MM.1S (cell line): ENCODE measurements at regions not wholly inside any gene's neighbourhood (a gene's known extent, or its start where the extent isn't known, plus 50 kb on each side); places are given as distances from the start of the nearest gene placed in this dataset.

Experiments
- DNase-seq: peaks from one replicate; pipeline ENCODE4 v3.0.0-alpha.2; 2015
- H2AFZ ChIP-seq: fragments of 300-600 bp; sonication (generic); 2 replicates; pipeline ENCODE4 v1.6.0; 2016; ENCODE audit warnings: antibody characterized with exemption, low read length
- H3F3A ChIP-seq: fragments of 300-600 bp; sonication (generic); 2 replicates; pipeline ENCODE4 v1.6.1; 2016; ENCODE audit warnings: mild to moderate bottlenecking, antibody characterized with exemption, low read length, moderate library complexity, mixed read lengths; ENCODE audit not compliant: insufficient read depth
- H3K27ac ChIP-seq: fragments of 300-600 bp; sonication (generic); 2 replicates; pipeline ENCODE4 v1.5.1; 2016; ENCODE audit warnings: mild to moderate bottlenecking, low read length
- H3K27me3 ChIP-seq: fragments of 300-600 bp; sonication (generic); replicated peaks from 2 replicates; pipeline ENCODE4 v1.6.0; 2016; ENCODE audit warnings: low read length; ENCODE audit not compliant: insufficient read depth
- H3K36me3 ChIP-seq: fragments of 300-600 bp; sonication (generic); replicated peaks from 2 replicates; pipeline ENCODE4 v1.6.1; 2016; ENCODE audit warnings: mild to moderate bottlenecking, low read length, mixed read lengths; ENCODE audit not compliant: insufficient read depth
- H3K4me1 ChIP-seq: fragments of 300-600 bp; sonication (generic); 2 replicates; pipeline ENCODE4 v1.6.1; 2016; ENCODE audit warnings: low read length, mixed read lengths
- H3K4me2 ChIP-seq: fragments of 300-600 bp; sonication (generic); 2 replicates; pipeline ENCODE4 v1.6.0; 2016; ENCODE audit warnings: low read depth, low read length
- H3K4me3 ChIP-seq: fragments of 300-600 bp; sonication (generic); 2 replicates; pipeline ENCODE4 v1.5.1; 2016; ENCODE audit warnings: low read length, mixed read lengths
- H3K79me2 ChIP-seq: fragments of 300-600 bp; sonication (generic); 2 replicates; pipeline ENCODE4 v1.6.1; 2016; ENCODE audit warnings: mixed run types, low read length, mixed read lengths
- H3K9ac ChIP-seq: fragments of 300-600 bp; sonication (generic); 2 replicates; pipeline ENCODE4 v1.6.1; 2016; ENCODE audit warnings: low read length, mixed read lengths
- H3K9me2 ChIP-seq: fragments of 300-600 bp; sonication (generic); replicated peaks from 2 replicates; pipeline ENCODE4 v1.6.1; 2016; ENCODE audit warnings: mild to moderate bottlenecking, low read length, mixed read lengths; ENCODE audit not compliant: insufficient read depth
- H3K9me3 ChIP-seq: fragments of 300-600 bp; sonication (generic); replicated peaks from 2 replicates; pipeline ENCODE4 v1.6.1; 2016; ENCODE audit warnings: mild to moderate bottlenecking, low read length, mixed read lengths; ENCODE audit not compliant: insufficient read depth
- H4K20me1 ChIP-seq: fragments of 300-600 bp; sonication (generic); 2 replicates; pipeline ENCODE4 v1.6.1; 2016; ENCODE audit warnings: mild to moderate bottlenecking, low read length, moderate library complexity, mixed read lengths; ENCODE audit not compliant: insufficient read depth
- CTCF ChIP-seq: fragments of 300-600 bp; sonication (generic); IDR thresholded peaks from 2 replicates; pipeline ENCODE4 v1.5.1; 2016; ENCODE audit warnings: antibody characterized with exemption, low read length, mixed read lengths
- EZH2 ChIP-seq: fragments of 300-600 bp; sonication (generic); optimal IDR thresholded peaks from 2 replicates; pipeline ENCODE3; 2017; ENCODE audit warnings: low read depth, mild to moderate bottlenecking, antibody characterized with exemption, low read length, mixed read lengths
- EZH2phosphoT487 ChIP-seq: fragments of 300-600 bp; sonication (generic); IDR thresholded peaks from 2 replicates; pipeline ENCODE4 v1.6.1; 2018; ENCODE audit warnings: antibody characterized with exemption, low read length

GRCh38 chr3:154060238-154061000 lies 60.8 kb upstream of the ARHGEF26 start:
- Histone ChIP-seq H3K27me3 (no peaks in the 10 kb centered on the region), H3F3A (no peaks in the 10 kb centered on the region), H3K27ac (no peak overlapping the region), H3K4me2 (no peak overlapping the region), H3K9ac (no peak overlapping the region), H3K9me2 (no peaks in the 10 kb centered on the region), H3K36me3 (no peaks in the 10 kb centered on the region), H3K9me3 (no peaks in the 10 kb centered on the region), H3K4me3 (no peak overlapping the region), H2AFZ (no peak overlapping the region), H3K4me1 (no peaks in the 10 kb centered on the region), H3K79me2 (no peaks in the 10 kb centered on the region), H4K20me1 (no peaks in the 10 kb centered on the region)
- DNase-seq = no peak
- TF ChIP-seq EZH2 (no peak), CTCF (no peak), EZH2phosphoT487 (no peak)

GRCh38 chr3:154061001-154061370 lies 60.2 kb upstream of the ARHGEF26 start:
- Histone ChIP-seq H3K9ac (no peak overlapping the region), H3F3A (no peaks in the 10 kb centered on the region), H4K20me1 (no peaks in the 10 kb centered on the region), H3K36me3 (no peaks in the 10 kb centered on the region), H3K9me3 (no peaks in the 10 kb centered on the region), H3K4me2 (no peak overlapping the region), H3K27ac (no peak overlapping the region), H3K4me1 (no peaks in the 10 kb centered on the region), H3K79me2 (no peaks in the 10 kb centered on the region), H3K27me3 (no peaks in the 10 kb centered on the region), H3K9me2 (no peaks in the 10 kb centered on the region), H2AFZ (no peak overlapping the region), H3K4me3 (no peak overlapping the region)
- DNase-seq = no peak
- TF ChIP-seq EZH2phosphoT487 = no peak

DNA sequence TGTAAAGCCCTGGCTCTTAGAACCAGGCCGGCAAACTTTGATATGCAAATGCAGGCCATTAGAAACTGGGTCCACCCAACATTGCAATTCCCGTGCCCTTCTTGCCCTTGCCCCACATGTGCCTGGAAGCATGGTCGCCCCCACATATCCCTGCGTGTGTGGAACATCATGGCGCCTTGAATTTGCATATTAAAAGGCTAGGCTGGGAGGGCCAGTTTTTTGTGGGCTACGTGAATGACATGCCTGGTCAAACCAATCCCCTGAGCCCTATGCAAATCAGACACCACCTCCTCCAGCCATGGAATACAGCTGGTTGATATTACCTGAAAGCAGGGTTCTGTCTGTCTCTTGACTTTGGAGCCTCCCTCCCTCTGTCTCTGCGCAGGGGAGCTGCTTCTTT lies 58.7 kb upstream of the ARHGEF26 start:
- Histone ChIP-seq H3K9me3 (no peaks in the 10 kb centered on the region), H3K27me3 (no peaks in the 10 kb centered on the region), H3K79me2 (no peaks in the 10 kb centered on the region), H3K9ac (no peak overlapping the region), H3K4me1 (no peaks in the 10 kb centered on the region), H3F3A (no peaks in the 10 kb centered on the region), H3K4me2 (no peak overlapping the region), H3K36me3 (no peaks in the 10 kb centered on the region), H3K9me2 (no peaks in the 10 kb centered on the region), H2AFZ (no peak overlapping the region), H4K20me1 (no peaks in the 10 kb centered on the region), H3K4me3 (no peak overlapping the region), H3K27ac (no peak overlapping the region)
- no peak for TF ChIP-seq EZH2
- TF ChIP-seq CTCF = no peak
- TF ChIP-seq EZH2phosphoT487 = no peak
- no peak for DNase-seq

GRCh38 chr3:154071146-154071545 lies 50.0 kb upstream of the ARHGEF26 start:
- no peak overlapping the region for H3K4me2 ChIP-seq
- H3K4me3 ChIP-seq = no peak overlapping the region
- H3K36me3 ChIP-seq = no peaks in the 10 kb centered on the region
- H3K27ac ChIP-seq = no peak overlapping the region
- H2AFZ ChIP-seq = no peak overlapping the region
- H3K9ac ChIP-seq = no peak overlapping the region
- H3K79me2 ChIP-seq = no peaks in the 10 kb centered on the region
- no peaks in the 10 kb centered on the region for H3K9me3 ChIP-seq
- H3K27me3 ChIP-seq = no peaks in the 10 kb centered on the region
- TF ChIP-seq EZH2 (no peak), EZH2phosphoT487 (no peak), CTCF (no peak)
- no peak for DNase-seq
- no peaks in the 10 kb centered on the region for H3F3A ChIP-seq
- no peaks in the 10 kb centered on the region for H4K20me1 ChIP-seq
- H3K4me1 ChIP-seq = no peaks in the 10 kb centered on the region
- H3K9me2 ChIP-seq = no peaks in the 10 kb centered on the region
